Vagina (tissue), 2 donors: ENCODE measurements at regions not wholly inside any gene's neighbourhood (a gene's known extent, or its start where the extent isn't known, plus 50 kb on each side); places are given as distances from the start of the nearest gene placed in this dataset.

Source experiments
- DNase-seq, 2 donors: peaks; one replicate each; pipeline ENCODE4 v3.0.0-alpha.2; 2017; ENCODE audit errors: extremely low spot score in 2 of 2
- H3K27ac ChIP-seq: fragments of 200-600 bp; sonication (generic); one replicate; pipeline ENCODE4 v1.5.1; 2019
- H3K27me3 ChIP-seq: fragments of 200-600 bp; sonication (generic); one replicate; pipeline ENCODE4 v1.5.1; 2019
- H3K36me3 ChIP-seq, 2 donors: fragments of 200-600 bp; sonication (generic); one replicate each; pipeline ENCODE4 v1.5.1; 2017 to 2019
- H3K4me1 ChIP-seq: fragments of 200-600 bp; sonication (generic); one replicate; pipeline ENCODE4 v1.5.1; 2019
- H3K4me3 ChIP-seq, 2 donors: fragments of 200-600 bp; sonication (generic); 1 replicate in 1 of 2; 2 replicates in 1 of 2; pipeline ENCODE4 v1.5.1; 2016 to 2019
- H3K9me3 ChIP-seq: fragments of 200-600 bp; sonication (generic); one replicate; pipeline ENCODE4 v1.5.1; 2019
- POLR2A ChIP-seq, 2 donors: fragments of 450-650 bp; IDR thresholded peaks; one replicate each; pipeline ENCODE4 v1.6.1; 2017; ENCODE audit warnings: antibody characterized with exemption in 2 of 2, mild to moderate bottlenecking in 2 of 2, moderate library complexity in 2 of 2
- POLR2AphosphoS5 ChIP-seq, 2 donors: sonication (generic); formaldehyde crosslinking; IDR thresholded peaks; one replicate each; pipeline ENCODE4 v1.9.0; 2017; ENCODE audit warnings: antibody characterized with exemption in 2 of 2, mild to moderate bottlenecking in 2 of 2, low read depth in 1 of 2; ENCODE audit not compliant: insufficient read depth in 1 of 2
- intact Hi-C: fragments of 100-400 bp; cut with DNase I; formaldehyde crosslinking; loops from one replicate; pipeline ENCODE4 v1.15.1; 2023
- TF ChIP-seq, protein P1 (sequence below), 3 experiments: fragments of 450-650 bp in 2 of 3; fragments of 200-600 bp in 1 of 3; sonication (generic) in 1 of 3; IDR thresholded peaks; one replicate each; pipeline ENCODE4 v1.5.1; 2017 to 2019; ENCODE audit warnings: antibody characterized with exemption in 3 of 3, mild to moderate bottlenecking in 2 of 3, moderate library complexity in 2 of 3

- intact Hi-C loops: no loop called here
- H3K27ac ChIP-seq: no peak overlapping the region
- H3K9me3 ChIP-seq: no peaks in the 10 kb centered on the region
- no peaks in the 10 kb centered on the region for H3K36me3 ChIP-seq
- H3K4me1 ChIP-seq: no peaks in the 10 kb centered on the region
- H3K27me3 ChIP-seq: no peaks in the 10 kb centered on the region
- H3K4me3 ChIP-seq: peak overlapping the region in 1 of 2 donors; percentile 0
- no peak for TF ChIP-seq POLR2AphosphoS5 (IDR thresholded peaks at IDR 0.05; ENCODE audit: insufficient read depth in 1 of 2, low read depth in 1 of 2)
- TF ChIP-seq, protein P1, sequence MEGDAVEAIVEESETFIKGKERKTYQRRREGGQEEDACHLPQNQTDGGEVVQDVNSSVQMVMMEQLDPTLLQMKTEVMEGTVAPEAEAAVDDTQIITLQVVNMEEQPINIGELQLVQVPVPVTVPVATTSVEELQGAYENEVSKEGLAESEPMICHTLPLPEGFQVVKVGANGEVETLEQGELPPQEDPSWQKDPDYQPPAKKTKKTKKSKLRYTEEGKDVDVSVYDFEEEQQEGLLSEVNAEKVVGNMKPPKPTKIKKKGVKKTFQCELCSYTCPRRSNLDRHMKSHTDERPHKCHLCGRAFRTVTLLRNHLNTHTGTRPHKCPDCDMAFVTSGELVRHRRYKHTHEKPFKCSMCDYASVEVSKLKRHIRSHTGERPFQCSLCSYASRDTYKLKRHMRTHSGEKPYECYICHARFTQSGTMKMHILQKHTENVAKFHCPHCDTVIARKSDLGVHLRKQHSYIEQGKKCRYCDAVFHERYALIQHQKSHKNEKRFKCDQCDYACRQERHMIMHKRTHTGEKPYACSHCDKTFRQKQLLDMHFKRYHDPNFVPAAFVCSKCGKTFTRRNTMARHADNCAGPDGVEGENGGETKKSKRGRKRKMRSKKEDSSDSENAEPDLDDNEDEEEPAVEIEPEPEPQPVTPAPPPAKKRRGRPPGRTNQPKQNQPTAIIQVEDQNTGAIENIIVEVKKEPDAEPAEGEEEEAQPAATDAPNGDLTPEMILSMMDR (IDR thresholded peaks at IDR 0.05): no peak
- no peak for TF ChIP-seq POLR2A (IDR thresholded peaks at IDR 0.05)
- no peak for DNase-seq
Observed at GRCh38 chr4:104593019-104593418, 98.3 kb upstream of the CXXC4 start.

GRCh38 chr4:104596189-104596588 is 101.5 kb upstream of the CXXC4 start:
- DNase-seq: no peak
- TF ChIP-seq POLR2AphosphoS5 (IDR thresholded peaks at IDR 0.05; ENCODE audit: insufficient read depth in 1 of 2, low read depth in 1 of 2): no peak
- TF ChIP-seq, protein P1 (IDR thresholded peaks at IDR 0.05): no peak
- no peak for TF ChIP-seq POLR2A (IDR thresholded peaks at IDR 0.05)
- Histone ChIP-seq H3K27me3 (no peaks in the 10 kb centered on the region), H3K27ac (no peak overlapping the region), H3K4me1 (no peaks in the 10 kb centered on the region), H3K9me3 (no peaks in the 10 kb centered on the region), H3K4me3 (no peak overlapping the region), H3K36me3 (no peaks in the 10 kb centered on the region)
- intact Hi-C loops: no loop called here

- Histone ChIP-seq H3K4me1 (no peaks in the 10 kb centered on the region), H3K27me3 (no peaks in the 10 kb centered on the region), H3K9me3 (no peaks in the 10 kb centered on the region), H3K36me3 (no peaks in the 10 kb centered on the region), H3K27ac (no peak overlapping the region), H3K4me3 (no peak overlapping the region)
- intact Hi-C loops: no loop called here
- no peak for DNase-seq
- TF ChIP-seq POLR2A (IDR thresholded peaks at IDR 0.05): no peak
- no peak for TF ChIP-seq POLR2AphosphoS5 (IDR thresholded peaks at IDR 0.05; ENCODE audit: insufficient read depth in 1 of 2, low read depth in 1 of 2)
- TF ChIP-seq, protein P1 (IDR thresholded peaks at IDR 0.05): no peak
Observed at GRCh38 chr4:104615496-104615895, 120.8 kb upstream of the CXXC4 start.

- TF ChIP-seq POLR2AphosphoS5 (IDR thresholded peaks at IDR 0.05; ENCODE audit: insufficient read depth in 1 of 2, low read depth in 1 of 2): no peak
- TF ChIP-seq, protein P1 (IDR thresholded peaks at IDR 0.05): no peak
- no peak for TF ChIP-seq POLR2A (IDR thresholded peaks at IDR 0.05)
Observed at GRCh38 chr4:104615926-104616325, 121.2 kb upstream of the CXXC4 start.

DNA sequence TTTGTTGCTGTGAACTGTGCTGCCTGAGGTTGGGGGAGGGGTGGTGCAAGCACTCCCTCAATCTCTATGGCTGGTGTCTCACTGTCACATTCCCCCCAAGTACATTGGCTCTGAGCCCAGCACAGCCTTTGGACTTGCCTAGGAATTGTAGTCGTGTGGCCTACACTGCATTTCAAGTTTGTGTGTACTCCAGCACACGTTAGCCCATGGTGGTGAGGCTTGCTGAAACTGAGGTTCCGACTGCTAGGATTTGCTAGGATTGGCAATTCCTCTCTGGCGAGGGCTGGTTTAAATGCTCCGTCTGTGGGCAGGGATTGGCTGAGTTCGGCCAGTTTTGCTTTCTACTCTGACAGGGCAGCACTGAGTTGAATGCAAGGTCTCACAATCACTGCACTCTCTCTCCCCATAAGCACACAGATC is 121.7 kb upstream of the CXXC4 start:
- no peaks in the 10 kb centered on the region for H3K4me1 ChIP-seq
- H3K36me3 ChIP-seq: no peaks in the 10 kb centered on the region
- H3K9me3 ChIP-seq: no peaks in the 10 kb centered on the region
- no peak overlapping the region for H3K4me3 ChIP-seq
- no peaks in the 10 kb centered on the region for H3K27me3 ChIP-seq
- intact Hi-C loops: no loop called here
- no peak for TF ChIP-seq POLR2AphosphoS5 (IDR thresholded peaks at IDR 0.05; ENCODE audit: insufficient read depth in 1 of 2, low read depth in 1 of 2)
- TF ChIP-seq POLR2A (IDR thresholded peaks at IDR 0.05): no peak
- TF ChIP-seq, protein P1 (IDR thresholded peaks at IDR 0.05): no peak
- no peak overlapping the region for H3K27ac ChIP-seq
- no peak for DNase-seq

More at GRCh38 chr4:104615926-104616325, 121.2 kb upstream of the CXXC4 start:
- Histone ChIP-seq H3K36me3 (no peaks in the 10 kb centered on the region), H3K27ac (no peak overlapping the region), H3K4me3 (no peak overlapping the region), H3K9me3 (no peaks in the 10 kb centered on the region), H3K4me1 (no peaks in the 10 kb centered on the region), H3K27me3 (no peaks in the 10 kb centered on the region)
- intact Hi-C loops: no loop called here
- DNase-seq: no peak
